NB4 (cell line): ENCODE measurements at regions not wholly inside any gene's neighbourhood (a gene's known extent, or its start where the extent isn't known, plus 50 kb on each side); places are given as distances from the start of the nearest gene placed in this dataset.

Source experiments
- MYC ChIP-seq: IDR thresholded peaks from 2 replicates; pipeline ENCODE4 v1.6.1; 2011; ENCODE audit warnings: low read depth, low read length
- POLR2A ChIP-seq: IDR thresholded peaks from 2 replicates; pipeline ENCODE4 v1.6.1; 2011; ENCODE audit warnings: mild to moderate bottlenecking; ENCODE audit not compliant: insufficient read length; ENCODE audit errors: extremely low read depth
- TF ChIP-seq, protein P1 (sequence below): IDR thresholded peaks from one replicate; pipeline ENCODE4 v1.5.1; 2012; ENCODE audit warnings: low read depth, low read length
- TF ChIP-seq, protein P2 (sequence below): IDR thresholded peaks from 2 replicates; pipeline ENCODE4 v1.6.1; 2011; ENCODE audit warnings: low read depth, low read length

DNA sequence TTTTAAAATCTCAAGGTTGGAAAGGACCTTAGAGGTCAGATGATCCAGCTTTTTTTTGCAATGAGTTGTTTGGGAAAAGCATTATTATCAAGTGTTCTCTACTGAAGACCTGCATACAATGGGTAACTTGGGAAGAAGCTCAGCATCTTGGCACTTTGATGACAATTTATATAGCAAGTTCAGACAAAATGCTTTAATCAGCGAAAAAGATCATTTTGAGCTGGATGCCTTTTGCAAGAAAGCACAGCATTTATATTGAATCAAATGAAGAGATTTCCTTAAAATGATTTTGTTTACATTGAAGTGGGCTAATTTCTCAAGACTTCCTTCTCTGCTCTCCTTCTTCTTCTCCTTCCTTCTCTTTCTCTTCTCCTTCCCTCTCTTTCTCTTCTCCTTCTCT is 796.4 kb upstream of the CDH2 start:
- TF ChIP-seq, protein P1, sequence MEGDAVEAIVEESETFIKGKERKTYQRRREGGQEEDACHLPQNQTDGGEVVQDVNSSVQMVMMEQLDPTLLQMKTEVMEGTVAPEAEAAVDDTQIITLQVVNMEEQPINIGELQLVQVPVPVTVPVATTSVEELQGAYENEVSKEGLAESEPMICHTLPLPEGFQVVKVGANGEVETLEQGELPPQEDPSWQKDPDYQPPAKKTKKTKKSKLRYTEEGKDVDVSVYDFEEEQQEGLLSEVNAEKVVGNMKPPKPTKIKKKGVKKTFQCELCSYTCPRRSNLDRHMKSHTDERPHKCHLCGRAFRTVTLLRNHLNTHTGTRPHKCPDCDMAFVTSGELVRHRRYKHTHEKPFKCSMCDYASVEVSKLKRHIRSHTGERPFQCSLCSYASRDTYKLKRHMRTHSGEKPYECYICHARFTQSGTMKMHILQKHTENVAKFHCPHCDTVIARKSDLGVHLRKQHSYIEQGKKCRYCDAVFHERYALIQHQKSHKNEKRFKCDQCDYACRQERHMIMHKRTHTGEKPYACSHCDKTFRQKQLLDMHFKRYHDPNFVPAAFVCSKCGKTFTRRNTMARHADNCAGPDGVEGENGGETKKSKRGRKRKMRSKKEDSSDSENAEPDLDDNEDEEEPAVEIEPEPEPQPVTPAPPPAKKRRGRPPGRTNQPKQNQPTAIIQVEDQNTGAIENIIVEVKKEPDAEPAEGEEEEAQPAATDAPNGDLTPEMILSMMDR, result no peak
- TF ChIP-seq POLR2A (no peak), MYC (no peak)
- TF ChIP-seq, protein P2, sequence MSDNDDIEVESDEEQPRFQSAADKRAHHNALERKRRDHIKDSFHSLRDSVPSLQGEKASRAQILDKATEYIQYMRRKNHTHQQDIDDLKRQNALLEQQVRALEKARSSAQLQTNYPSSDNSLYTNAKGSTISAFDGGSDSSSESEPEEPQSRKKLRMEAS, result no peak
